BJ (cell line): ENCODE measurements at regions not wholly inside any gene's neighbourhood (a gene's known extent, or its start where the extent isn't known, plus 50 kb on each side); places are given as distances from the start of the nearest gene placed in this dataset.

Experiments
- CTCF ChIA-PET: fragments of 350-600 bp; formaldehyde crosslinking; extraction: SDS; loops from one replicate; lab custom pipeline; 2021; ENCODE audit warnings: antibody characterized with exemption, inconsistent platforms; lab: Yijun Ruan, JAX
- POLR2A ChIA-PET: fragments of 300-600 bp; sonication (Branson Sonifier 250); formaldehyde crosslinking; extraction: SDS; loops from one replicate; lab custom pipeline; 2021; ENCODE audit warnings: antibody characterized with exemption; lab: Charles Lee
- DNase-seq: peaks from one replicate; pipeline ENCODE4 v3.0.0-alpha.2; 2011; ENCODE audit warnings: low read depth
- H3K27me3 ChIP-seq: 2 replicates; pipeline ENCODE4 v1.6.0; 2011; ENCODE audit warnings: low read length; ENCODE audit not compliant: control insufficient read depth, insufficient read depth
- H3K36me3 ChIP-seq: 2 replicates; pipeline ENCODE4 v1.5.1; 2011; ENCODE audit warnings: low read length; ENCODE audit not compliant: control insufficient read depth, insufficient read depth
- H3K4me3 ChIP-seq: 2 replicates; pipeline ENCODE4 v1.5.1; 2011; ENCODE audit warnings: low read depth, mild to moderate bottlenecking, control low read depth, low read length
- CTCF ChIP-seq: IDR thresholded peaks from 2 replicates; pipeline ENCODE4 v1.5.1; 2011; ENCODE audit warnings: low read depth, mild to moderate bottlenecking, control low read depth, inconsistent platforms, low read length, moderate library complexity; ENCODE audit not compliant: insufficient read depth

GRCh38 chr18:71707985-71708500 is 836.1 kb downstream of the CBLN2 start:
- CTCF ChIA-PET = no interaction called here
- no peak for TF ChIP-seq CTCF
- Histone ChIP-seq H3K27me3 (no peaks in the 10 kb centered on the region), H3K36me3 (no peaks in the 10 kb centered on the region), H3K4me3 (no peak overlapping the region)
- POLR2A ChIA-PET = no interaction called here
- DNase-seq = no peak

- no peak for TF ChIP-seq CTCF
- Histone ChIP-seq H3K36me3 (no peaks in the 10 kb centered on the region), H3K27me3 (no peaks in the 10 kb centered on the region), H3K4me3 (no peak overlapping the region)
- ChIA-PET CTCF (no interaction called here), POLR2A (no interaction called here)
- DNase-seq = no peak
Observed at GRCh38 chr18:71707400-71707799, 836.7 kb downstream of the CBLN2 start.

- DNase-seq = no peak
- ChIA-PET POLR2A (no interaction called here), CTCF (no interaction called here)
- Histone ChIP-seq H3K27me3 (no peaks in the 10 kb centered on the region), H3K4me3 (no peak overlapping the region), H3K36me3 (no peaks in the 10 kb centered on the region)
- TF ChIP-seq CTCF = no peak
Observed at GRCh38 chr18:71689416-71690160, 854.6 kb downstream of the CBLN2 start.

GRCh38 chr18:71682591-71682990 is 861.6 kb downstream of the CBLN2 start:
- ChIA-PET CTCF (no interaction called here), POLR2A (no interaction called here)
- Histone ChIP-seq H3K36me3 (no peaks in the 10 kb centered on the region), H3K4me3 (no peak overlapping the region), H3K27me3 (no peaks in the 10 kb centered on the region)
- no peak for DNase-seq
- TF ChIP-seq CTCF = no peak

- no peak for TF ChIP-seq CTCF
- no peak for DNase-seq
- ChIA-PET CTCF (no interaction called here), POLR2A (no interaction called here)
- Histone ChIP-seq H3K27me3 (no peaks in the 10 kb centered on the region), H3K4me3 (no peak overlapping the region), H3K36me3 (no peaks in the 10 kb centered on the region)
Observed at GRCh38 chr18:71678144-71678543, 866.0 kb downstream of the CBLN2 start.
